ENCODE measurements at regions not wholly inside any gene's neighbourhood (a gene's known extent, or its start where the extent isn't known, plus 50 kb on each side); places are given as distances from the start of the nearest gene placed in this dataset.
"Not testable (repeated sequence)": the region's sequence is repeated elsewhere in the genome, so short reads cannot be mapped to it uniquely, and the experiment has no call there.

- TF ChIP-seq CTCF (conservative IDR thresholded peaks at IDR 0.05; ENCODE audit: low read depth, low read length), result no peak
- H3K4me3 ChIP-seq (ENCODE audit: low read length), result no peak overlapping the region
- DNase-seq (ENCODE audit: low read depth), result no peak
These were observed 56.9 kb upstream of the PRR5 start for GRCh38 chr22:44645083-44645482.

GRCh38 chr22:44643526-44644101 is 58.4 kb upstream of the PRR5 start:
- not testable (repeated sequence) for H3K4me3 ChIP-seq (ENCODE audit: low read length); DNase-seq (ENCODE audit: low read depth)

- no peak overlapping the region for H3K4me3 ChIP-seq (ENCODE audit: low read length)
- DNase-seq (ENCODE audit: low read depth), result peak; percentile 85
- TF ChIP-seq CTCF (conservative IDR thresholded peaks at IDR 0.05; ENCODE audit: low read depth, low read length), result no peak
These were observed 59.8 kb upstream of the PRR5 start for GRCh38 chr22:44642096-44642644.

- no peak for TF ChIP-seq CTCF (conservative IDR thresholded peaks at IDR 0.05; ENCODE audit: low read depth, low read length)
- no peak overlapping the region for H3K4me3 ChIP-seq (ENCODE audit: low read length)
- DNase-seq (ENCODE audit: low read depth), result no peak
These were observed 61.3 kb upstream of the PRR5 start for GRCh38 chr22:44640618-44641155.

- no peak for DNase-seq (ENCODE audit: low read depth)
- no peak for TF ChIP-seq CTCF (conservative IDR thresholded peaks at IDR 0.05; ENCODE audit: low read depth, low read length)
These were observed 62.0 kb upstream of the PRR5 start for GRCh38 chr22:44639891-44640617.

GRCh38 chr22:44638971-44639760 is 62.8 kb upstream of the PRR5 start:
- DNase-seq (ENCODE audit: low read depth), result no peak
- no peak for TF ChIP-seq CTCF (conservative IDR thresholded peaks at IDR 0.05; ENCODE audit: low read depth, low read length)
- no peak overlapping the region for H3K4me3 ChIP-seq (ENCODE audit: low read length)

More at GRCh38 chr22:44639891-44640617, 62.0 kb upstream of the PRR5 start:
- no peak overlapping the region for H3K4me3 ChIP-seq (ENCODE audit: low read length)

GRCh38 chr22:44636502-44637206 is 65.3 kb upstream of the PRR5 start:
- not testable (repeated sequence) for H3K4me3 ChIP-seq (ENCODE audit: low read length)

GRCh38 chr22:44635567-44635966 is 66.4 kb upstream of the PRR5 start:
- not testable (repeated sequence) for H3K4me3 ChIP-seq (ENCODE audit: low read length); DNase-seq (ENCODE audit: low read depth)

More at GRCh38 chr22:44636502-44637206, 65.3 kb upstream of the PRR5 start:
- not testable (repeated sequence) for DNase-seq (ENCODE audit: low read depth)
